K562 (cell line): ENCODE measurements at regions not wholly inside any gene's neighbourhood (a gene's known extent, or its start where the extent isn't known, plus 50 kb on each side); places are given as distances from the start of the nearest gene placed in this dataset.

Experiments
- CEBPB ChIP-seq: fragments of 450-650 bp; IDR thresholded peaks from 2 replicates; pipeline ENCODE4 v1.6.1; 2016; ENCODE audit warnings: missing genetic modification characterization, missing compliant biosample characterization
- CUX1 ChIP-seq: fragments of 200-800 bp; sonication (Bioruptor generic); IDR thresholded peaks from 2 replicates; pipeline ENCODE4 v1.6.1; 2016; ENCODE audit warnings: missing genetic modification characterization, missing compliant biosample characterization
- FOXK1 ChIP-seq: sonication (generic); formaldehyde crosslinking; IDR thresholded peaks from 2 replicates; pipeline ENCODE4 v1.8.0; 2022; ENCODE audit warnings: missing genetic modification reagents, mild to moderate bottlenecking, borderline replicate concordance
- GATA2 ChIP-seq: sonication (generic); formaldehyde crosslinking; IDR thresholded peaks from 2 replicates; pipeline ENCODE4 v1.4.0; 2020; ENCODE audit warnings: mild to moderate bottlenecking, missing genetic modification reagents
- HLTF ChIP-seq: fragments of 450-650 bp; IDR thresholded peaks from 2 replicates; pipeline ENCODE4 v1.6.1; 2016
- POLR3A ChIP-seq: IDR thresholded peaks from 2 replicates; pipeline ENCODE4 v1.6.1; 2011; ENCODE audit warnings: borderline replicate concordance, mild to moderate bottlenecking, moderate library complexity; ENCODE audit not compliant: insufficient read length, insufficient read depth; ENCODE audit errors: extremely low read depth
- PRMT5 ChIP-seq: sonication (generic); formaldehyde crosslinking; IDR thresholded peaks from 2 replicates; pipeline ENCODE4 v1.5.0; 2020; ENCODE audit warnings: missing genetic modification reagents
- SNAPC5 ChIP-seq: fragments of 250-450 bp; sonication (Bioruptor Pico); IDR thresholded peaks from 2 replicates; pipeline ENCODE4 v1.8.0; 2021; ENCODE audit warnings: moderate library complexity, mild to moderate bottlenecking, inconsistent platforms
- STAG1 ChIP-seq: sonication (generic); formaldehyde crosslinking; IDR thresholded peaks from 2 replicates; pipeline ENCODE4 v1.5.0; 2020; ENCODE audit warnings: missing genetic modification reagents, borderline replicate concordance
- ZNF518B ChIP-seq: fragments of 250-450 bp; sonication (Bioruptor Pico); IDR thresholded peaks from 2 replicates; pipeline ENCODE4 v1.5.0; 2021; ENCODE audit warnings: mild to moderate bottlenecking, moderate library complexity

- TF ChIP-seq ZNF518B = no peak
- TF ChIP-seq POLR3A = no peak
- no peak for TF ChIP-seq CEBPB
- TF ChIP-seq CUX1 (CRISPR knock-in tag) = no peak
- no peak for TF ChIP-seq FOXK1
- no peak for TF ChIP-seq HLTF
- TF ChIP-seq STAG1 (CRISPR knock-in tag) = no peak
- TF ChIP-seq PRMT5 (CRISPR knock-in tag) = no peak
- no peak for TF ChIP-seq GATA2 (CRISPR knock-in tag)
- TF ChIP-seq SNAPC5 = no peak
Observed at GRCh38 chr12:90859591-90859990, 95.4 kb downstream of the CCER1 start (continued).
